Endodermal cell (in vitro differentiated cells): ENCODE measurements at regions not wholly inside any gene's neighbourhood (a gene's known extent, or its start where the extent isn't known, plus 50 kb on each side); places are given as distances from the start of the nearest gene placed in this dataset.

Source experiments
- DNase-seq: peaks from one replicate; pipeline ENCODE4 v3.0.0-alpha.2; 2017
- H3K27ac ChIP-seq: 2 replicates; pipeline ENCODE4 v1.5.1; 2013; ENCODE audit warnings: mild to moderate bottlenecking, low read depth, low read length, moderate library complexity
- H3K27me3 ChIP-seq: 2 replicates; pipeline ENCODE4 v1.6.1; 2013; ENCODE audit warnings: mild to moderate bottlenecking, low read length, moderate library complexity; ENCODE audit not compliant: insufficient read depth, control insufficient read depth, poor library complexity, severe bottlenecking
- H3K36me3 ChIP-seq: 2 replicates; pipeline ENCODE4 v1.7.0; 2013; ENCODE audit warnings: mild to moderate bottlenecking, low read length, moderate library complexity; ENCODE audit not compliant: control insufficient read depth, insufficient read depth
- H3K4me1 ChIP-seq: one replicate; pipeline ENCODE4 v1.7.0; 2013; ENCODE audit warnings: low read length; ENCODE audit not compliant: control insufficient read depth, insufficient read depth
- H3K4me3 ChIP-seq: 2 replicates; pipeline ENCODE4 v1.5.1; 2013; ENCODE audit warnings: mild to moderate bottlenecking, low read length, moderate library complexity
- H3K9ac ChIP-seq: 2 replicates; pipeline ENCODE4 v1.6.1; 2013; ENCODE audit warnings: mild to moderate bottlenecking, low read length, moderate library complexity; ENCODE audit not compliant: poor library complexity, severe bottlenecking; ENCODE audit errors: extremely low read depth
- H3K9me3 ChIP-seq: 2 replicates; pipeline ENCODE4 v1.6.1; 2013; ENCODE audit warnings: mild to moderate bottlenecking, low read length, moderate library complexity; ENCODE audit not compliant: control insufficient read depth
- H3K27ac Mint-ChIP-seq: 2 replicates; pipeline ENCODE4 v1.8.0; 2020; ENCODE audit warnings: mixed read lengths
- H3K27me3 Mint-ChIP-seq: 2 replicates; pipeline ENCODE4 v1.8.0; 2021; ENCODE audit warnings: mild to moderate bottlenecking, mixed read lengths; ENCODE audit not compliant: insufficient read depth
- H3K36me3 Mint-ChIP-seq: 2 replicates; pipeline ENCODE4 v1.8.0; 2020; ENCODE audit warnings: low read depth, mixed read lengths
- H3K4me1 Mint-ChIP-seq: 2 replicates; pipeline ENCODE4 v1.8.0; 2020; ENCODE audit warnings: mixed read lengths
- H3K4me3 Mint-ChIP-seq: 2 replicates; pipeline ENCODE4 v1.8.0; 2020; ENCODE audit warnings: mild to moderate bottlenecking, moderate library complexity, mixed read lengths
- H3K9me3 Mint-ChIP-seq: 2 replicates; pipeline ENCODE4 v1.8.0; 2020; ENCODE audit warnings: mild to moderate bottlenecking, mixed read lengths
- WGBS, 2 experiments: methylation state at CpG; one replicate each; pipeline versions ENCODE4 v1.1.5 to v1.1.7; 2013; ENCODE audit warnings: missing lambda C conversion rate in 2 of 2, mixed read lengths in 1 of 2; ENCODE audit not compliant: insufficient coverage in 1 of 2, insufficient read length in 1 of 2; 5-methylcytosine and 5-hydroxymethylcytosine counted together
- TF ChIP-seq, protein P1 (sequence below): fragments of 200-600 bp; sonication (generic); conservative IDR thresholded peaks from 2 replicates; pipeline ENCODE4 v1.5.0; 2021; ENCODE audit warnings: antibody characterized with exemption, mild to moderate bottlenecking

DNA sequence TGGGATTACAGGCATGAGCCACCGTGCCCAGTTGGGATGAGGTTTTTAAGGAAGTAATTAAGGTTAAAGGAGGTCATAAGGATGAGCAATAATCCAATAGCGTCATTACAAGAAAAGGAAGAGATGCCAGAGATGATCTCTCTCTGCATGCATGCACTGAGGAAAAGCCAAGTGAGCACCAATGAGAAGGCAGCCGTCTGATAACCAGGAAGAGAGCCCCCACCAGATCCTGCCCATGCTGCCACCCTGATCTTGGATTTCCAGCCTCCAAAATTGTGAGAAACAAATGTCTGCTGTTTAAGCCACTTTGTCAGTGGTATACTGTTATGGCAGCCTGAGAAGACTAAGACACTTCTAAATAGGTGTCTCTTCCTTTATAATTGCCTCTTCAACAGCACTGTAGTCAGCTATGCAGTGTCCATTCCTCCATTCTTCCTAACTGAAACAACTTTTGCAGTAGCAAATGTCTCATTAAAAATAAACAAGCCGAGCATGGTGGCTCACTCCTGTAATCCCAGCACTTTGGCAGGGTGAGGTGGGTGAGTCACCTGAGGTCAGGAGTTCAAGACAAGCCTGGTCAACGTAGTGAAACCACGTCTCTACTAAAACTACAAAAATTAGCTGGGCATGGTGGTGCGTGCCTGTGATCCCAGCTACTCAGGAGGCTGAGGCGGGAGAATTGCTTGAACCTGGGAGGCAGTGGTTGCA is 216.2 kb upstream of the RUNX1 start:
- H3K9ac ChIP-seq, result no peak overlapping the region
- Mint-ChIP-seq H3K4me3 (no peak overlapping the region), H3K36me3 (no peaks in the 10 kb centered on the region), H3K27ac (no peak overlapping the region), H3K9me3 (peaks cover 3% of the 10 kb centered on the region), H3K4me1 (no peaks in the 10 kb centered on the region), H3K27me3 (no peaks in the 10 kb centered on the region)
- H3K4me3 ChIP-seq, result no peak overlapping the region
- DNase-seq, result no peak
- H3K27ac ChIP-seq, result no peak overlapping the region
- no peaks in the 10 kb centered on the region for H3K36me3 ChIP-seq
- H3K9me3 ChIP-seq, result peaks cover 17% of the 10 kb centered on the region
- 92% methylated on average over 7 to 8 of the region's 8 CpGs for WGBS, 2 experiments
- H3K4me1 ChIP-seq, result no peaks in the 10 kb centered on the region
- H3K27me3 ChIP-seq, result no peaks in the 10 kb centered on the region
- TF ChIP-seq, protein P1, sequence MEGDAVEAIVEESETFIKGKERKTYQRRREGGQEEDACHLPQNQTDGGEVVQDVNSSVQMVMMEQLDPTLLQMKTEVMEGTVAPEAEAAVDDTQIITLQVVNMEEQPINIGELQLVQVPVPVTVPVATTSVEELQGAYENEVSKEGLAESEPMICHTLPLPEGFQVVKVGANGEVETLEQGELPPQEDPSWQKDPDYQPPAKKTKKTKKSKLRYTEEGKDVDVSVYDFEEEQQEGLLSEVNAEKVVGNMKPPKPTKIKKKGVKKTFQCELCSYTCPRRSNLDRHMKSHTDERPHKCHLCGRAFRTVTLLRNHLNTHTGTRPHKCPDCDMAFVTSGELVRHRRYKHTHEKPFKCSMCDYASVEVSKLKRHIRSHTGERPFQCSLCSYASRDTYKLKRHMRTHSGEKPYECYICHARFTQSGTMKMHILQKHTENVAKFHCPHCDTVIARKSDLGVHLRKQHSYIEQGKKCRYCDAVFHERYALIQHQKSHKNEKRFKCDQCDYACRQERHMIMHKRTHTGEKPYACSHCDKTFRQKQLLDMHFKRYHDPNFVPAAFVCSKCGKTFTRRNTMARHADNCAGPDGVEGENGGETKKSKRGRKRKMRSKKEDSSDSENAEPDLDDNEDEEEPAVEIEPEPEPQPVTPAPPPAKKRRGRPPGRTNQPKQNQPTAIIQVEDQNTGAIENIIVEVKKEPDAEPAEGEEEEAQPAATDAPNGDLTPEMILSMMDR, result no peak

DNA sequence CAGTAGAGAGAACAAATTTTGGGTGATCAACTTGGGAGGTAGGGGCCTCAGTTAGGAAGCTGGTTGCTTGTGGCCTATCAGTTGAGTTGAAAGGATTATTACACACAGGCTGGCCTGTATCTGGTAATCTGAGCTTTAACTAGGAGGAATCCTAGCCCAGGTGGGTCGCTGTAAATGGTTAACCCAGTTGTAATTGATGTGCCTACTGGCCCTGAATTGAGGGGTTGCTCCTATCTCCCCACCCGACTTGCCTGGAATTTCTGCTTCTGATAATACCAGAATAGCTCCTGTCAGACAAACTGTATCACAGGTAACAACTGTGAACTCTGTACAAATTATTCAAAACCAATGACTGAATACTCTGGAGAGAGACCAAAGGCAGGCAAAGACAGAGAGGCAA is 210.4 kb upstream of the RUNX1 start:
- H3K27ac Mint-ChIP-seq, result peak overlapping the region; percentile 54
- no peaks in the 10 kb centered on the region for H3K36me3 Mint-ChIP-seq
- peaks cover 14% of the 10 kb centered on the region for H3K4me1 ChIP-seq
- peaks cover 26% of the 10 kb centered on the region for H3K4me1 Mint-ChIP-seq
- TF ChIP-seq, protein P1, result no peak
- no peak overlapping the region for H3K27ac ChIP-seq
- H3K36me3 ChIP-seq, result no peaks in the 10 kb centered on the region
- DNase-seq, result peak; percentile 54
- H3K9me3 ChIP-seq, result no peaks in the 10 kb centered on the region
- 62 to 86% methylated on average over 2 of the region's 2 CpGs for WGBS, 2 experiments
- H3K4me3 Mint-ChIP-seq, result no peak overlapping the region
- H3K9me3 Mint-ChIP-seq, result no peaks in the 10 kb centered on the region
- H3K27me3 Mint-ChIP-seq, result no peaks in the 10 kb centered on the region
- no peaks in the 10 kb centered on the region for H3K27me3 ChIP-seq
- H3K9ac ChIP-seq, result no peak overlapping the region
- H3K4me3 ChIP-seq, result peak overlapping the region; percentile 69

DNA sequence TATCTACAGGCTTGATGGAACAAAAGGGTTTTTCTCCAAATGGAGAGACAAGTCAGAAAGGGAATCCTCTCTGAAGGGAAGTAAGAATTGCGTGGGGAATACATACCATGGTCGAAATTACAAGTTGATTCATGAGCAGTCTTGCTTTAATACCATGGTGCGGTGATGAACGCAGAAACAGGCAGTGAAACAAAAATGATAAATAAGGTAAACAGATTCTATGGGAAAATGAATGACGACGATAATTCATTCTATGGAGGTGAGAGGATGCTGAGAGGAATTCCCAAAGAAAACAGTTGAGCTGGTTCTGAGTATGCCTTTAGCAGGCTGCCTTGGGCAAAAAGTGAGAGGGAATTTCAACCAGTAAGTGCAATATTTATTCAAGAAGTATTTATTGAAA is 209.4 kb upstream of the RUNX1 start:
- Mint-ChIP-seq H3K4me3 (no peak overlapping the region), H3K9me3 (no peaks in the 10 kb centered on the region), H3K36me3 (no peaks in the 10 kb centered on the region), H3K27ac (no peak overlapping the region), H3K4me1 (peaks cover 28% of the 10 kb centered on the region), H3K27me3 (no peaks in the 10 kb centered on the region)
- Histone ChIP-seq H3K4me1 (peaks cover 14% of the 10 kb centered on the region), H3K27me3 (no peaks in the 10 kb centered on the region), H3K36me3 (no peaks in the 10 kb centered on the region), H3K27ac (no peak overlapping the region), H3K9me3 (no peaks in the 10 kb centered on the region), H3K4me3 (no peak overlapping the region), H3K9ac (no peak overlapping the region)
- TF ChIP-seq, protein P1, result no peak
- 95 to 97% methylated on average over 6 of the region's 6 CpGs for WGBS, 2 experiments
- no peak for DNase-seq
